ENCODE measurements at regions not wholly inside any gene's neighbourhood (a gene's known extent, or its start where the extent isn't known, plus 50 kb on each side); places are given as distances from the start of the nearest gene placed in this dataset.

DNA sequence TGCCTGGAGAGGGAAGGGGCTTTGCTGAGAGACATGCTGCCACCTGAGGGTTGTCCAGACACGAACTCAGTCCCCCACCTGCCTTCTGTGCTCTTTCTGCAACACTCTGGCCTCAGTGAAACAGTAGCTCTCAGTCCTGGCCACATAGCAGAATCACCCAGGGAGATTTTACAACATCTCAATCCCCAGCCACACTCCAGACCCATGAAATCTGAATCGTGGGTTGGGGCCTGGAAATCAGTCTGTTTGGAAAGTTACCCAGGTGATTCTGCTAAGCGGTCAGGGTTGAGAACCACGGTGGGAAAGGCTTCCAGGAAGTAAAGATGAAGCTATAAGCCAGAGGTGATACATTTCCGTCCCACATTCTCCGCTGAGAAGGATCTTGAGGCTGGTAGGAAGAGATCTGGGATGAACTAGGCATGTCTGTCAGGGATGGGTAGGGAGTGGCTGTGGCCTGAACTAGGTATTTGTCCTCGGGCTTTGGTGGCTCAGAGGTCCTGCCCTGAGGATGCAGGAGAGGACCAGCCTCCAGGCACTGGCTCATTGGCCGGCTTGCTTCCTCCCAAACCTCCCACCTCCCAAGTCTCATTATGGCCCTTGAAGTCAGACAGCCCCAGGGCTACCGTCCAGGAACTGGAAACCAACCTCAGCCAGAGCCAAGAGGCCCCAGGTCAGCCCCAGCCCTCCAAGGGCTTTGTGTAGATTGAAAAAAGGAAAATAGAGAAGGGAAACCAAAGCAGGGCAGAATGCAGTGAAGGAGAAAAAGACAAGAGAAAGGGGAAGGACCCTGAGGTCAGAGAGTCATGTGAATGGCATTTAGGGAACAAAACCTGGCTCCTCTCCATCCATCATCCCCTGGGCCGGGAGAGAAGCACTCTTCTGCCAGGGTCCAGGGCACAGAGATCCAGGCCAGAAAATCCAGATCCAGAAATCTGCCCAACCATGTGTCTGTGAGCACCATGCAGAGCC lies 119.6 kb downstream of the ZFP36L2 start:
- DNase-seq (ENCODE audit: low read depth) = no peak

DNA sequence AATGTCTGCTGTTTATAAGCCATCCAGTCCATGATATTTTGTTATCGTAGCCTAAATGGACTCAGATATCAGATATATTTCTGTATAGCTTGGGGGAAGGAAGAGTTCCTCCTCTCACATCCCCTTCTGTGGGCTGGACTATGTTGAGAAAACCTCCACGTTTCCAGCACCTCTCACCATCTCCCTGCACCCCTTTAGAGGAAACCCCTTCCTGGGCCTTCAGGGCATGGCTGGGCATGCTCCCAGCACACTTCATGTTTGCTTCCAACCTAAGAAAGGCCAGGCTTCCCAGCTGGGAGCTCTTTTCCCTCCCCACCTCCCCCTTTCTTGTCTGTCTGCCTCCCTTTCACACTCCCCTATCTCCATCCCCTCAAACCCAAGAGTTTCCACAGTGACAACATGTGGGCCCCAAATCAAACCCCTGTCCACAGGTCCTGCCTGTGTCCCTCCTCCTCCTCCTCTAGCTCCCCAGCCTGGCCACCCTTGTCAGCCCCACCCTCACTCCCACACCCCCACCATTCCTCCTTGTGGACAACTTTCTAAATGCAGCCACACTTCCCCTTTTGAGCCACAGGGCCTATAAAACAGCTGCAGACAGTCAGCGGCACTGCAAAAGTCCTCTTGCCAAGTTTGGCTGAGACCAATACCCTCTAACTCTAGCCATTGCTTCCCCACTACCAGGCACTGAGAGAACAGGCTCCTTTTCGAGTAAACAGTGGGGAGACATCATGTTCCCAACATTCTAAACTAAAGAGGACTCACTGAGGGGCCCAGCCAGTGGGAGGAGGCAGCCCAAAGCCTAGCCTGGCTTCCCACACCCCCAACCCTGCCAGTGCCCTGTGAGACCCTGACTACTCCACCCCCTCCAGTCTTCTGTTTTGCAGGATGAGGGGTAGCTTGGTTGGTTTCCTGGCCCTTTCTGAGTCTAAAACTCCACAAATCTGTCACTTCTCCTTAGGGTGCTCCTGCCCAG lies 120.5 kb downstream of the ZFP36L2 start:
- no peak for DNase-seq (ENCODE audit: low read depth)

DNA sequence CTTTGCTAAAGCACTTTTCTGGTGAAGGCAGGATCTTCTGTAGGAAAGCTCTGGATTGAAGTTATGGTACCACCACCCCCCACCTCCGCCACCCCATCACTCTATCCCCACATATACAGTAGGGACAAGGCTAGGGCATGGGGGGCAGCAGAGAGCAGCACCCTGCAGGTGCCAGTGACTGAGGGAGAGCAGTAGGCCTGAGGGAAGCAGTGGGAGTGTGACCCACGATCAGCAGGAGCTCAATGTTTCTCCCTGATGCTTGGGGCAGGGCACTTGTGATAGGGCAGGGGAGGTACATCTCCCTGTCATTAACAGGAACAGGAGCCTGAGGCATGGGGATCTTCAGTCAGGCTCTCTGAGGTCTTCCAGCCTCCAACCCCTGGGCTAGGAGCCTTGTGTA lies 121.6 kb downstream of the ZFP36L2 start:
- DNase-seq (ENCODE audit: low read depth) = no peak

DNA sequence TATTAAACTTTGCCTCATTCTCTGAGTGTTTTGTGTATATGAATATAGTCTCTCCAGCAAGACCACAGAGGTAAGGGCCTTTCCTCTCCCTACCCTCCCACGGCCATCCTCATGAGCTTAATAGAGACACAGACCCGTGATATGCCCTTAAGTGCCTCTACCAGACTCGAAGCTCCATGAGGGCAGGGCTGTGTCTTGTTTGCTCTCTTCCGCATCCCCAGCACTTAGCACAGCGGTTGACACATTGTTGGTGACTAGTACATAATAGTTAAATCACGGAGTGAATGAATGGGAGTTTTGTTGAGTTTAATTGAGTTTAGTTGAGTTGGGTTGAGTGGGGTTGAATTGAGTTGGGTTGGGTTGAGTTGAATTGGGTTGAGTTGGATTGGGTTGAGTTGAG lies 122.3 kb downstream of the ZFP36L2 start:
- DNase-seq (ENCODE audit: low read depth) = no peak

DNA sequence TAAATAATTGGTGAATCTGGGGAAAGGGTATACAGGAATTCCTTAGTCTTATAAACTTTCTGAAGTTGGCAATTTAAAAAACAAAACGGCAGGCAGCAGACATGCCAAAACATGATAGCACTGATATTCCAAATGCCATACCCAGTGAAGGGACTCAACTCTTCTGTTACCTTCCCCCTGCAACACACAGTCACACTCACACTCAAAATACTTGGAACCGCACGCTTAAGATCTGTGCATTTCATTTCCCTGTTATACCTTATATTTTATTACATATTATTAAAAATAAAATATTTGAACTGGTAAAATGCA lies 123.4 kb downstream of the ZFP36L2 start:
- no peak for DNase-seq (ENCODE audit: low read depth)

DNA sequence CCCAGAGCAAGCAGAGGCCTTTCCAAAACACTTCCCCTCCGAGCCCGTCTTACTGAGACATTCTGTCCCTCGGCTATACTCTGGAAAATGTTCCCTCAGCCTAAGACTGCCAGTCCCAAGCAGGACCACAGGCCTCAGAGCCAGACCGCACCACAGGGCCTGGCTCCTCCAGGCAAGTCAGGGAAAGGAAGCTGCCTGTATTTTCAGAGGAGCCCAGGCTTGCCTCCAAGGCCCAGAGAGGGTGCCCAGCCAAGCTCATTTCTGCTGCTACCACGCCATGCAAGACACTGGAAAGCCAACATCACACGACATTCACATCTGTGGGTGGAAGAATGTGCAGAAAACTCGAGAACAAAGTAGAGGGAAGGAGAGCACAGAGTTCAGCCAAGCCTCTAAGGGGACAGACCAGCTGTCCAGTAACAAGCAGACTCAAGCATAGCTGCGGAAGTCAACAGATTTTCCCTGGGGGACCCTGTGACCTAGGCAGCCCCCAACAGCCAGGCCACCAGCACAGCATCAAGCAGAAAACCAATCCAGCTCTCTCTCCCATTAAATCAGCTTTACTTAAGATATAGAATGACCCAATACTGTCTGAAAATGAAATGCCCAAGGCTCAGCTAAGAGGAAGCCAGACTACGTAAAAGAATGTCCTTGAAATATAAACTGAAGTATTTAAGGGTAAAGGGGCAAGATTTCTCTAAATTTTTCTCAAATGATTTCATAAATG lies 123.9 kb downstream of the ZFP36L2 start:
- no peak for DNase-seq (ENCODE audit: low read depth)

DNA sequence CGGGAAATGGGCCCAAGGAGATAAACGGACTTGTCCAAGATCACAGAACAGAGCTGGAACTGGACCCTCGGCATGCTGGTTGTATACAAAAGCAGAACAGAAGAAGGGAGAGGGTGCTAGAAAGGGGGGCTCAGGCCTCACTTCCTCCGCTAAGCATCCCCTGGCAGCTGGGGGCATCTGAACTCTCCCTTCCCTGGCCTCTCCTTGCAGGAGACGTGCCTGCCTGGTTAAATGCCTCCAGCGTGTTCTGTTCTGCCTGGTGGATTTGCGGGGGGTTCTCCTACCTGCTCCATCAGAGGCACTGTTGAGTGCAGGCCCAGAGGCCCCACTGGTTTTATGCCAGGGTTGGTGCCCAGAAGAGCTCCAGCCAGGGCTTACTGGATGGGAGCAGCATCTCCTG lies 124.7 kb downstream of the ZFP36L2 start:
- DNase-seq (ENCODE audit: low read depth) = no peak

DNA sequence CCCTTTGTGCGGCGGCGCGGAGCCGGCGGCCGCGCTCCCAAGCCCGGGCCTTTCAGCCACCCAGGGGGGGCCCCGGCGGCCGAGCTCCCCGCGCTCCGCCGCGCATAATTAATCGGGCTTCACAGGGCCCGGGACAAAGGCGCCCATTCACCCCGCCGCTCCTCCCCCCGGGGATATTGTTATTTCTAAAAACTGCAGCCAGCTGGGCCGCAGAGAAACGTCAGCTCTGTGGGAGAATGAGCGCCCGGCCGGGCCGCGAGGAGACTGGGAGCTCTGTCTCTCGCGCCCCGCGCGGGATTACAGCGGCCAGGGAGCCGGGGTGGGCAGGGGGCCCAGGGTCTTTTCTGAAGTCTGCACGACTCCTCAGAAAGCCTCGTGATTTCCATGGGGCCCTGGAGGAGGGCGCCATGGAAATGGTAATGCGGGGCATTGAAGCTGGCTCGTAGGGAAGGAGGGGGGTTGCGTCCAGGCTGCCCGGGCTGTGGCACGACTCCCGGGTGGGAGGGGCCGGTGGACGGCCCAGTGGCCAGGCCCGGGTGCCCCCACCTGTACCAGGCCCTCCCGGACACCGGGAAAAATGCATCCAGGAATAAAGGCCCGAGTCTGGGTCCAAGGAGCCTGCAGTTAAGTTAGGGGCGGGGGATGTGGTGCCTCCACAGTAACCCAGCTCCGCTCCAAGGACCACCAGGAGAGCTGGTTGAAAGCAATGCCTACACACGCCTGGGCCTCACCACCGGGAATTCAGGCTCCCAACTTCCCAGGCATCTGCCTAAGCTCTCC lies 125.3 kb downstream of the ZFP36L2 start:
- no peak for DNase-seq (ENCODE audit: low read depth)

DNA sequence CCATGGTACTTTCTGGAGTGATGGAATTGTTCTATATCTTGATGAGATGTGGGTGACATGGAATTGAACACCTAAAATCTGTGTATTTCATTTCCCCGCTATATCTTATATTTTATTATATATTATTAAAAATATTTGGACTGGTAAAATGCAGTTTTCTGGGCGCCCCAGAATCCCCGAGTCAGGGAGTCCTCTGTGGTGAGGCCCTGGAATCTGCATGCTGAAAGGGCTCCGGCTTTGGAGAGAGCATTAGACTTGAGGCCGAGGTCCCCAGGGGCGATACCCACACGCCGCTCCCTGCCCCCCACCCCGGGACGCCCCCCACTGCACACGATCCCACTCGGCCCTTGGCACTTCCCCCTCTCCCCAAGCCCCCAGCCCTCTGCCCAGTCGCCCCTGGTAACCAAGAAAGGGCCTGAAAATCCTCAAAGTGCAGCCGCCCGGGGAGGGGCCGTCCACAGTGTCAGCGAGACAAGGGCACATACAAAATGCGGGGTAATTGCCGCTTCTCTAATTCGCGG lies 126.0 kb downstream of the ZFP36L2 start:
- no peak for DNase-seq (ENCODE audit: low read depth)

DNA sequence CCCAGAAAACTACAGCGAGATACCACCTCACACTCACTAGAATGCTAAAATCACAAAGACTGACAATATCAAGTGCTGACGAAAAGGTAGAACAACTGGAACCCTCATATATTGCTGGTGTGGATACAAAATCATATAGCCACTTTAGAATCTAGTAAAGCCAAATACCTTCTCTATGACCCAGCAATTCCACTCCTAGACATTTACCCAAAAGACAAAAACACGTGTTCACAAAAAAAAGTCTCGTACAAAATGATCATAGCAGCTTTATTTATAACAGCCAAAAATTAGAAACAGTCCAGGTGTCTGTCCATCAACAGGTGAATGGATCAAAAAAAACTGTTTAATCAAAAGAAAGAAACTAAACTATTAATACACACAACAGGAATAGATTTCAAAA lies 126.6 kb downstream of the ZFP36L2 start:
- DNase-seq (ENCODE audit: low read depth) = no peak

DNA sequence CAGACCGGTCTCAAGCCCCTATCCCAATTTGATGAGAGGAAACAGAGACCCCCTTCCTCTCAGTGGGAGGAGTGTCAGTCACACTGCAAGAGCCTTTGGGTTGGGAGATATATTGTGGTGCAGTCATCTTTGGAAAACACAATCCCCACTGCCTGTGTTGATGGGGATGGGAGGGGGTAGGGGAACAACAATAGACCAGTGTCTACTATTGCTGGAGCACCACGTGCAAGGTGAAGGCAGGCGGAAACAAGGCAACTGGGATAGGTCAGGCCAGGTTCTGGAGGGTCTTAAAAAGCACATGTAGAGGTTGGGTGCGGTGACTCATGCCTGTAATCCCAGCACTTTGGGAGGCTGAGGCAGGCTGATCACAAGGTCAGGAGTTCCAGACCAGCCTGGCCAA lies 127.9 kb downstream of the ZFP36L2 start:
- DNase-seq (ENCODE audit: low read depth) = no peak

DNA sequence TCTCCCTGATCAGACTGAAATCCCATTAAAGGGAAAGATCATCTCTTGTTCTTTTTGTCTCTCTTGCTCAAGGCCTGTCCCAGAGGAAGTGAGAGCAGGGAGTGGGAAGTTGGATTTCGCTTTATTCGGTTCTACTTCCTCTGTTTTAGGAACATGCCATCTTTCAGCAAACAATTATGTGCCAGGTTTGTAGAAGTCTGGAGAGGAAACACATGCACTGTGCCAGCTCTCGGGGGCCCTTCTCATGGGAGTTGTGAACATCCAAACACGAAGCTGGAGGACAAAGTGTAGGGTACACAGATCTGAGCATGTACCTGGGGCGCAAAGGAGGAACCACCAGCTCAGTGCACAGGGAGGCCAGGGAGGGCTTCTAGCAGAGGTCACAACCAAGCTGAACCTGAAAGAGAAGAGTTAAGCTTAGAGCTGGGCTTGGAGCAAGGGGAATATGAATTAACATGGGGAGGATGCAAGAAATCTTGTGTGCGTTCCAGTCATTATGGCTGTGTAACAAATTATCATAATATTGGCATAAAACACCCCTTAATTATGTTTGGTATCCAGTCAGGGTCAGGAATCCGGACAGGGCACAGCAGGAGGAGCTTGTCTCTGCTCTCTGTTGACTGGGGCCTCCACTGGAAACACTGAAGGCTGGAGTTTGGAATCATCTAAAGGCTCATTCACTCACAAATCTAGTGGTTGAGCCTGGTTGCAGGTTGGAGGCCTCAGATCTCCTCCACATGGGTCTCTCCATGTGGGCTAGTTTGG lies 128.6 kb downstream of the ZFP36L2 start:
- no peak for DNase-seq (ENCODE audit: low read depth)

DNA sequence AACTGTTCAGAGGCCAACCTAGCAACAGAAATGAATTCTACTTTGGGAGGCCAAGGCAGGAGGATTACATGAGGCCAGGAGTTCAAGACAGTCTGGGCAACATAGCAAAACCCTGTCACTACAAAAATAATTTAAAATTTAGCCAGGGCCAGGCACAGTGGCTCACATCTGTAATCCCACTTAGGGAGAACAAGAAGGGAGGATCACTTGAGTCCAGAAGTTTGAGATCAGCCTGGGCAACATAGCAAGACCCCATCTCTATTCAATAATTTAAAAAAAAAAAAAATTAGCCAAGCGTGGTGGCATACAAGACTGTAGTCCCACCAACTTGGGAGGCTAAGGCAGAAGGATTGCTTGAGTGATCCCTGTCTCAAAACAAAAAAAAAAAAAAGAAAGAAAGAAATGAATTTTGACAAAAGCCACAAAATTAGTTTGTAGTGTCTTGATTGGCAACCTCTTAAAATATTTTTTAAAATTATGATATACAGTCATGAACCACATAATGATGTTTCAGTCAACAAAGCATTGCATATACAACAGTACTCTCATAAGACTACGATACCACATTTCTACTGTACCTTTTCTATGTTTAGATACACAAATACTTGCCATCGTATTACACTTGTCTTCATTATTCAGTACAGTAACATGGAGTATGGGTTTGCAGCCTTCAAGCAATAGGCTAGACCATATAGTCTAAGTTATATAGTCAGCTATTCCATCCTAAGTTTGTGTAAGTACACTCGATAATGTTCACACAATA lies 130.7 kb downstream of the ZFP36L2 start:
- DNase-seq (ENCODE audit: low read depth) = no peak

DNA sequence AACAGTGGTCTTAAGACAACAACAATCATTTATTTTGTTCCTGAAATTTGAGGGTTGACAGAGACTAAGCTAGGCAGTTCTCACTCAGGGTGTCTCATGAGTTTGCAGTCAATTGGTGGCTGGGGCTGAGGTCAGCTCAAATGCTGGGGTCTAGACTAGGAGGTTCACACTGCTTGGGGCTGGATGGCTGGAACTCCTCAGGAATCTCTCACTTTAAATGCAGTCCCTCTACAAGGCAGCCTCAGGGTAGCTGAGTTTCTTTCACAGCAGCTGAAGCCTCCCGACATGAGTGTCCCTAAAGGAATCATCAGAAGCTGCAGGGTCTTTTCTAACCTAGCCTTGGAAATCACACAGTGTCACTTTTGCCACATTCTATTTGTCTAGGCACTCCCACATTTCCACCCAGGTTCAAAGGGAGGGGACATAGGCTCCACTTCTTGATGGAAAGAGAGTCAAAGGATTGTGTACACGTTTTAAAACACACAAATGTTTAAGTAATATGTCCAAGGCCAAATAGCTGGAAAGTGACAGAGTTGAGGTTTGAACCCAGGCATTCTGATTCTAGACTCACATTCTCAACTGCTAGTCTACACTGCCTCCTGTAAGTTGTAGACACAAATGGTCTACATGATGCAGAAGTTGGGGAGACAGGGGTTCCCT lies 133.8 kb downstream of the ZFP36L2 start:
- DNase-seq (ENCODE audit: low read depth) = no peak

DNA sequence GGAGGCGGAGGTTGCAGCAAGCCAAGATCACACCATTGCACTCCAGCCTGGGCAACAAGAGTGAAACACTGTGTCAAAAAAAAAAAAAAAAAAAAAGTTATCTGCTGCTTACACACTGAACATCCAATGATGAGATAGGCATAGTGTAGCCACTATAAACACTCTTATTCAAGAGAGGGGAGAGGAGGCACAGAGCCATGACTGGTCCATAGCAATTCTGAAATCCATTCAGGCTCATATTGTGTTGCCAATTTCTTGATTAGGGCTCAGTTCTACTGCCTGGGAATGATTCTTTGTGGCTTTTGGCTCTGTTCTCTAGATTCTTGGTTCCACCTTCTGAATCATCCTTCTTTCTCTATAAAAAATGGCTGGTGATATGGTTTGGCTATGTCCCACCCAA lies 136.1 kb downstream of the ZFP36L2 start:
- DNase-seq (ENCODE audit: low read depth) = no peak

DNA sequence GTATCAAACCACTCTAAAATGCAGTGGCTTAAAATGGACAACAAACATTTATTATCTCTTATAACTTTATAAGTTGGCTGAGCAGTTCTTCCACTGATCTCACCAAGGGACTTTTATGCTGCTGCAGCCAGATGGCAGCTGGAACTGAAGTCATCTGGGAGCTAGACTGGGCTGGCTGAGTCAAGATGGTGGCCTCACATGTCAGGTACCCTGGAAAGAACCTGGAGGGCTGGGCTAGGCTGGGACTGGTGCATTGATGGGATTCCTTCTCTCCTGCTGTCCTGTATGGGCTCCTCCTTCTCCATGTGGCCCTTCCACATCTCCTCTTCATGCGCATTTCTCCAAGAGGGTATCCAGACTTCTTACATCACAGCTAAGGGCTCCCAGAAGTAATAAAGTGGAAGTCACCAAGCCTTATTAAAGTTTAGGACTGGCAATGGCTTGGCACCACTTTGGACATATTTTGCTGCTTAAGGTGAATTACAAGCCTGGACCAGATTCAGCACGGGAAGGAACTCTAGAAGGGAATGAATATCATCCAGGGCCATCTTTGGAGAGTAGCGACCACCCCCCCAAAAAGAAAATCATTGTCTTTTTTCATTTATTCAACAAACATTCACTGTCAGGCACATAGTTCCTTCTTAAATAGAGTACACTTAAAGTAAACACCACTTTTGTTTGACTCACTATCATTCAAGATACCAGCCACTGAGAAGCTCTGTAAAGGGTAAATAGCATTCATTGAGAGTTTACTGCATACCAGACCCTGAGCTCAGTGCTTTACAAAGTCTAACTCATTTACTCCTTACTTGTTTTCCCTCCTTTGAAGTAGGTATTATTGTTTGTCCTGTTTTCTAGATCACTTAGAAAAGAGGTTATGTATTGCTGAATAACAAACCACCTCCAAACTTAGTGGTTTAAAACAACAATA lies 138.0 kb downstream of the ZFP36L2 start:
- DNase-seq (ENCODE audit: low read depth) = peak; percentile 60

DNA sequence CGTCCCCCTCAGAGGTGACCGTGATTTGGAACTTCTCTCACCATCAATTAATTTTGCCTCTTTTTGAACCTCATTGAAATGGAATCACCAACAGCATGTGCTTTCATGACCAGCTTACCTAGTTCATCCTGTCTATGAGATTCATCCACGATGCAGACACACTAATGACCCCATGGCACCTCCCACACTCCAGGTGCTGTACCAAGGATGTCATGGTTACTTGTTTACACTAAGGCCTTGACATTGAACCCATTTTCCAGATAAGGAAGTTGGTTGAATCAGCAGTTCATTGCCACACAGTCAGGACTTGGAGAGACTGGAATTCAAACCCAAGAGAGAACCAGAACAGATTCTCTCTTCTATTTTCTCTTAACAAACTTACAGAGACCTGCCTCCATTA lies 139.0 kb downstream of the ZFP36L2 start:
- no peak for DNase-seq (ENCODE audit: low read depth)
